Caco-2 (cell line): ENCODE measurements at regions not wholly inside any gene's neighbourhood (a gene's known extent, or its start where the extent isn't known, plus 50 kb on each side); places are given as distances from the start of the nearest gene placed in this dataset.

ENCODE experiments used
- BruUV-seq: library from RNA; stranded (reverse); fragments of 400-500 nt; replicated peaks from 2 replicates; lab custom pipeline; 2021; lab: Mats Ljungman, UMichigan
- CTCF ChIA-PET: fragments of 300-600 bp; sonication (Branson Sonifier 250); formaldehyde crosslinking; loops from one replicate; lab custom pipeline; 2022; ENCODE audit warnings: antibody characterized with exemption; lab: Charles Lee
- POLR2A ChIA-PET: fragments of 300-600 bp; sonication (Branson Sonifier 250); formaldehyde crosslinking; loops from one replicate; lab custom pipeline; 2022; ENCODE audit warnings: antibody characterized with exemption; lab: Charles Lee
- DNase-seq, 2 experiments: peaks; one replicate each; pipeline versions ENCODE4 v3.0.0 to v3.0.0-alpha.2; 2020 to 2022
- H3K27me3 ChIP-seq: replicated peaks from 2 replicates; pipeline ENCODE4 v1.6.0; 2011; ENCODE audit warnings: low read length; ENCODE audit not compliant: control insufficient read depth, insufficient read depth
- H3K36me3 ChIP-seq: 2 replicates; pipeline ENCODE4 v1.5.1; 2011; ENCODE audit warnings: low read length; ENCODE audit not compliant: control insufficient read depth, insufficient read depth
- H3K4me1 ChIP-seq: fragments of 250-450 bp; sonication (Bioruptor Pico); 2 replicates; pipeline ENCODE4 v1.5.1; 2020; ENCODE audit warnings: mild to moderate bottlenecking
- H3K4me3 ChIP-seq: 2 replicates; pipeline ENCODE4 v1.5.1; 2011; ENCODE audit warnings: low read depth, mild to moderate bottlenecking, control low read depth, low read length
- H3K9me3 ChIP-seq: fragments of 250-450 bp; sonication (Bioruptor Pico); 2 replicates; pipeline ENCODE4 v1.5.1; 2020; ENCODE audit warnings: mild to moderate bottlenecking, moderate library complexity
- H3K27ac Mint-ChIP-seq: one replicate; pipeline ENCODE4 v1.8.0; 2022; ENCODE audit warnings: mixed read lengths; ENCODE audit not compliant: unreplicated experiment
- H3K27me3 Mint-ChIP-seq: one replicate; pipeline ENCODE4 v1.8.0; 2022; ENCODE audit warnings: mixed read lengths; ENCODE audit not compliant: insufficient read depth, unreplicated experiment
- H3K36me3 Mint-ChIP-seq: one replicate; pipeline ENCODE4 v1.8.0; 2022; ENCODE audit warnings: mild to moderate bottlenecking, mixed read lengths; ENCODE audit not compliant: insufficient read depth, unreplicated experiment
- H3K4me1 Mint-ChIP-seq: one replicate; pipeline ENCODE4 v1.8.0; 2022; ENCODE audit warnings: low read depth, mixed read lengths; ENCODE audit not compliant: unreplicated experiment
- H3K4me3 Mint-ChIP-seq: one replicate; pipeline ENCODE4 v1.8.0; 2022; ENCODE audit warnings: mild to moderate bottlenecking, moderate library complexity, mixed read lengths; ENCODE audit not compliant: unreplicated experiment
- H3K9me3 Mint-ChIP-seq: one replicate; pipeline ENCODE4 v1.8.0; 2022; ENCODE audit warnings: mixed read lengths; ENCODE audit not compliant: unreplicated experiment
- CTCF ChIP-seq, 2 experiments: fragments of 200-600 bp in 1 of 2; IDR thresholded peaks; 1 replicate in 1 of 2; 2 replicates in 1 of 2; pipeline versions ENCODE4 v1.5.1 to v1.8.0; 2011 to 2022; ENCODE audit warnings: antibody characterized with exemption in 1 of 2, control low read depth in 1 of 2, inconsistent platforms in 1 of 2, low read depth in 1 of 2, low read length in 1 of 2, mild to moderate bottlenecking in 1 of 2, moderate library complexity in 1 of 2; ENCODE audit not compliant: insufficient read depth in 1 of 2, severe bottlenecking in 1 of 2, unreplicated experiment in 1 of 2
- intact Hi-C: fragments of 100-400 bp; cut with micrococcal nuclease; formaldehyde crosslinking; loops from one replicate; pipeline ENCODE4 v1.10.0; 2022; ENCODE audit not compliant: unreplicated experiment

GRCh38 chr1:83509301-83509781, 489.6 kb downstream of the TTLL7 start:
- no peaks in the 10 kb centered on the region for H3K27me3 ChIP-seq
- no peaks in the 10 kb centered on the region for H3K9me3 ChIP-seq
- H3K4me3 ChIP-seq: no peak overlapping the region
- no TSS peak for BruUV-seq
- H3K4me3 Mint-ChIP-seq: no peak overlapping the region
- intact Hi-C loops: no loop called here
- no peak overlapping the region for H3K27ac Mint-ChIP-seq
- H3K36me3 Mint-ChIP-seq: no peaks in the 10 kb centered on the region
- TF ChIP-seq CTCF (IDR thresholded peaks at IDR 0.05; ENCODE audit: insufficient read depth in 1 of 2, low read depth in 1 of 2, low read length in 1 of 2, severe bottlenecking in 1 of 2, unreplicated experiment in 1 of 2): no peak
- H3K36me3 ChIP-seq: no peaks in the 10 kb centered on the region
- no peaks in the 10 kb centered on the region for H3K27me3 Mint-ChIP-seq
- POLR2A ChIA-PET: no interaction called here
- no peaks in the 10 kb centered on the region for H3K4me1 Mint-ChIP-seq
- H3K9me3 Mint-ChIP-seq: no peaks in the 10 kb centered on the region
- no peaks in the 10 kb centered on the region for H3K4me1 ChIP-seq
- CTCF ChIA-PET: no interaction called here
- DNase-seq: no peak

GRCh38 chr1:83508485-83509151, 490.3 kb downstream of the TTLL7 start:
- no TSS peak for BruUV-seq

GRCh38 chr1:83505148-83505547, 493.8 kb downstream of the TTLL7 start:
- no peaks in the 10 kb centered on the region for H3K9me3 Mint-ChIP-seq
- no peaks in the 10 kb centered on the region for H3K9me3 ChIP-seq
- H3K36me3 ChIP-seq: no peaks in the 10 kb centered on the region
- no peaks in the 10 kb centered on the region for H3K27me3 Mint-ChIP-seq
- no peak for DNase-seq
- no TSS peak for BruUV-seq
- no peak overlapping the region for H3K27ac Mint-ChIP-seq
- ChIA-PET CTCF (no interaction called here), POLR2A (no interaction called here)
- H3K4me3 ChIP-seq: no peak overlapping the region
- intact Hi-C loops: no loop called here
- no peak for TF ChIP-seq CTCF (IDR thresholded peaks at IDR 0.05; ENCODE audit: insufficient read depth in 1 of 2, low read depth in 1 of 2, low read length in 1 of 2, severe bottlenecking in 1 of 2, unreplicated experiment in 1 of 2)
- H3K4me1 Mint-ChIP-seq: peaks cover 10% of the 10 kb centered on the region
- no peak overlapping the region for H3K4me3 Mint-ChIP-seq
- H3K4me1 ChIP-seq: no peaks in the 10 kb centered on the region
- H3K36me3 Mint-ChIP-seq: no peaks in the 10 kb centered on the region
- H3K27me3 ChIP-seq: no peaks in the 10 kb centered on the region

More at GRCh38 chr1:83508485-83509151, 490.3 kb downstream of the TTLL7 start:
- Histone ChIP-seq H3K36me3 (no peaks in the 10 kb centered on the region), H3K9me3 (no peaks in the 10 kb centered on the region), H3K4me1 (no peaks in the 10 kb centered on the region), H3K27me3 (no peaks in the 10 kb centered on the region), H3K4me3 (no peak overlapping the region)
- ChIA-PET CTCF (no interaction called here), POLR2A (no interaction called here)
- intact Hi-C loops: no loop called here
- Mint-ChIP-seq H3K36me3 (no peaks in the 10 kb centered on the region), H3K27me3 (no peaks in the 10 kb centered on the region), H3K4me1 (no peaks in the 10 kb centered on the region), H3K4me3 (no peak overlapping the region), H3K27ac (no peak overlapping the region), H3K9me3 (no peaks in the 10 kb centered on the region)
- no peak for DNase-seq
- TF ChIP-seq CTCF (IDR thresholded peaks at IDR 0.05; ENCODE audit: insufficient read depth in 1 of 2, low read depth in 1 of 2, low read length in 1 of 2, severe bottlenecking in 1 of 2, unreplicated experiment in 1 of 2): no peak
